ENCODE measurements at regions not wholly inside any gene's neighbourhood (a gene's known extent, or its start where the extent isn't known, plus 50 kb on each side); places are given as distances from the start of the nearest gene placed in this dataset.

DNA sequence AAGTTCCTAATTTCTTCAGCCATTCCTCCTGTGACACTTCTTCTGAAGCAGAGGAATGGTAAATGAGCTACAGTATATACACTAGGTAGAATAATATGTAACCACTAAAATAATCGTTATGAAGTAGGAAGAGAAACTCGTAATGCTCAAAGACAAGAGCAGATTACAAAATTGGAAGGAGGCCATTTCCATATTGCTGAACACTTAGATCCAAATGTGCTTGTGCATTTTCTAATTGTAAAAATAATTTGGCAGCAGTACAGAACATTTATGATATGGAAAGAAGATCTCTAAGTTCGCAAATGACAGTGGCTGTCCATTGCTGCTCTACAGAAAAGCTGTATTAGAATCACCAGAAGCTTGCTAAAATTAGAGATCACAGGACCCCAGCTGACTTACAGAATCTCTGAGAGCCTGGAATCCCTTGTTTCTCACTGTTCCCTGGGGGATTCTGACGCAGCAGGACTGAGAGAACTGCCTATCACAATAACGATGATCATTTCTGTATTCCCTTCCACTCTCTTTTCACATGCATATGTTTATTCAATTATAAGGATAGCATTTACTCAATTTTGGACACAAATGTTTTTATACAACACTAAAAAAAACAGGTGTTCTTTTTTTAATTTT is 242.1 kb downstream of the OMA1 start:
- Histone ChIP-seq H3K4me3 (no peak overlapping the region), H2AFZ (no peak overlapping the region), H3K79me2 (ENCODE audit: insufficient read depth) (no peaks in the 10 kb centered on the region), H3K27ac (no peak overlapping the region), H3K27me3 (replicated peaks; ENCODE audit: insufficient read depth) (0 out of 2 replicates have a peak, but pooled peaks cover 5% of the 10 kb centered on the region), H3K4me2 (ENCODE audit: unreplicated experiment) (no peak overlapping the region), H3K4me1 (ENCODE audit: insufficient read depth) (no peaks in the 10 kb centered on the region), H4K20me1 (ENCODE audit: insufficient read depth) (no peaks in the 10 kb centered on the region), H3K36me3 (ENCODE audit: low read depth) (no peaks in the 10 kb centered on the region), H3K9ac (no peak overlapping the region), H3K9me3 (ENCODE audit: low read depth) (no peaks in the 10 kb centered on the region), H3F3A (ENCODE audit: insufficient read depth) (no peaks in the 10 kb centered on the region), H3K9me2 (ENCODE audit: insufficient read depth) (no peaks in the 10 kb centered on the region)
- TF ChIP-seq EZH2 (IDR thresholded peaks at IDR 0.05; ENCODE audit: insufficient read depth, poor library complexity, severe bottlenecking) (no peak), EZH2phosphoT487 (IDR thresholded peaks at IDR 0.05; ENCODE audit: insufficient read depth, low read depth) (no peak)
- 0 to 2% methylated on average over 5 of the region's 5 CpGs for whole genome bisulfite sequencing, 2 experiments (ENCODE audit: low coverage in 1 of 2, low lambda C conversion rate in 2 of 2, missing lambda C conversion rate in 2 of 2)
- in situ Hi-C loops (cut with MboI), result no loop called here
- DNase-seq, result no peak

DNA sequence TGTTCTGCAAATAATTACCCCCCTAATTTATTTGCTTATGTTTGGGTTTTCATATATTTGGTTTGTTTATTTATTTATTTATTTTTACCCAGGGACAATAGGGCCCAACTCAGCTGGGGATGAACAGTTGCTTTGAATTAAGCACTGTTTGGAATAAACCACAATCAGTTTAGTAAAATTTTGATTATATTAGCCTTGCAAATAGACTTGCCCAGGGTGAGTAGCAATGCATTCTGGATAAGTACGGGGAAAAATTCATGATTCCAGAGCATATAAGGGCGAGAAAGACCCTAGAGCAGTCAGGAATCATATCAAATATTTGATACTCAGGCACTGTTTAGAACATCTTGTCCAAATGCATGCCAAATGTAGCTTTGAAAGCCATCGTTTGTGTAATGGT is 242.7 kb downstream of the OMA1 start:
- no peaks in the 10 kb centered on the region for H4K20me1 ChIP-seq (ENCODE audit: insufficient read depth)
- no peak overlapping the region for H3K4me2 ChIP-seq (ENCODE audit: unreplicated experiment)
- H3K27me3 ChIP-seq (replicated peaks; ENCODE audit: insufficient read depth), result no peaks in the 10 kb centered on the region
- in situ Hi-C loops (cut with MboI), result no loop called here
- H3K9me3 ChIP-seq (ENCODE audit: low read depth), result no peaks in the 10 kb centered on the region
- TF ChIP-seq EZH2phosphoT487 (IDR thresholded peaks at IDR 0.05; ENCODE audit: insufficient read depth, low read depth) (no peak), EZH2 (IDR thresholded peaks at IDR 0.05; ENCODE audit: insufficient read depth, poor library complexity, severe bottlenecking) (no peak)
- no peaks in the 10 kb centered on the region for H3K79me2 ChIP-seq (ENCODE audit: insufficient read depth)
- H3F3A ChIP-seq (ENCODE audit: insufficient read depth), result no peaks in the 10 kb centered on the region
- no peak overlapping the region for H3K4me3 ChIP-seq
- no peak for DNase-seq
- no peaks in the 10 kb centered on the region for H3K36me3 ChIP-seq (ENCODE audit: low read depth)
- no peak overlapping the region for H3K9ac ChIP-seq
- no peak overlapping the region for H3K27ac ChIP-seq
- no peaks in the 10 kb centered on the region for H3K9me2 ChIP-seq (ENCODE audit: insufficient read depth)
- no peak overlapping the region for H2AFZ ChIP-seq
- no peaks in the 10 kb centered on the region for H3K4me1 ChIP-seq (ENCODE audit: insufficient read depth)
- 10 to 11% methylated on average over 3 of the region's 3 CpGs for WGBS, 2 experiments (ENCODE audit: low coverage in 1 of 2, low lambda C conversion rate in 2 of 2, missing lambda C conversion rate in 2 of 2)

DNA sequence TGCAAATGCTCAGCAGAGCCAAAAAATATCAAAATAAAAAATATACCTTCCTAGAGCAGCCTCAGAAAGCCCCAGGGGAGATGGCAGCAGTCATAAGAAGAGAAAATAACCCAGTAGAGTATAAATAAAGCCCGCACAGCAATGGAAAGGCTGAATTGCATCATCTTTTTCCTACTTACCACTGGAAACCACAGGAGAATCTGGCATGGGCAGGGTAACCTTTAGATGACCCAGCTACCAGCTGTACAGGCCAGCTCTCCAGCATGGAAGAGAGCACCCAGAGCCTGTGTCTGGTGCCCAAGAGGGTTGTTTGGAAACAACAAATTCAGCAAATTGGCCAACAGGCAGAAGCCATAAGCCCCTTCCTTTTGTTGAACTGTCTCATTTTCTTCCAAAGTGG is 253.1 kb downstream of the OMA1 start:
- no peak overlapping the region for H3K4me2 ChIP-seq (ENCODE audit: unreplicated experiment)
- DNase-seq, result no peak
- H3K79me2 ChIP-seq (ENCODE audit: insufficient read depth), result no peaks in the 10 kb centered on the region

DNA sequence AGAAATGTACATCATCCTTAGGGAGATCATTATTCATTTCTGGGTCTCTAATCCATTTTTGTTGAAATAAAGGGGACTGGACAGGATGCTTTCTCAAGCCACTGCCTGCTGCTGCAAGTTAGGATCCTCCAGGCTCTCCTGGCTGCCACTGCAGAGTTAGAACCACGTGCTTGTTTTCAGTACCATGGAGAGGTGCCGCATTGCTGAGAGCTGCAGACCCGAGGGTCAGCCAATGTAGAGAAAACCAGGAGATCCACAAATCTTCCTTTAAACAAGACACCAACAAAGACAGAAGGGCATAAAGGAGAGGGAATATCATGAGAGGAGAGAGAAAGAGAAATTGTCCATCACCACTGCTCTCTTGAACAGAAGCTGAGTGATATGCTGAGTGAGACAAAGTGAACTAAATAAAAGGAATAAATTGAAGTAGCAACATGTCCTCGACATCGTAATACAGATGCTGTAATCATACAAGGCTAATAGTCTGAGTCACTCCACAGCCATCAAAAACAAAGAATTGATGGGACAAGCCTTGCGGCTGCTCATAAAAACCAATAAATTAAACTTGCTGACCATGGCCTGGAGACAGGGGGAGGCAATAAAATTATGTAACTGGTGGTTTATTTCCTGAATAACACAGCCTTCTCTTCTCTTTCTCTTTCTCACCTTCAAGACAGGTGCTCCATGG is 255.7 kb downstream of the OMA1 start:
- Histone ChIP-seq H4K20me1 (ENCODE audit: insufficient read depth) (no peaks in the 10 kb centered on the region), H3K4me3 (no peak overlapping the region), H3K27ac (no peak overlapping the region), H3K27me3 (replicated peaks; ENCODE audit: insufficient read depth) (no peaks in the 10 kb centered on the region), H3F3A (ENCODE audit: insufficient read depth) (no peaks in the 10 kb centered on the region), H3K4me2 (ENCODE audit: unreplicated experiment) (no peak overlapping the region), H3K79me2 (ENCODE audit: insufficient read depth) (no peaks in the 10 kb centered on the region), H3K9me3 (ENCODE audit: low read depth) (no peaks in the 10 kb centered on the region), H3K4me1 (ENCODE audit: insufficient read depth) (no peaks in the 10 kb centered on the region), H3K9me2 (ENCODE audit: insufficient read depth) (no peaks in the 10 kb centered on the region), H2AFZ (no peak overlapping the region), H3K36me3 (ENCODE audit: low read depth) (no peaks in the 10 kb centered on the region), H3K9ac (no peak overlapping the region)
- TF ChIP-seq EZH2phosphoT487 (IDR thresholded peaks at IDR 0.05; ENCODE audit: insufficient read depth, low read depth) (no peak), EZH2 (IDR thresholded peaks at IDR 0.05; ENCODE audit: insufficient read depth, poor library complexity, severe bottlenecking) (no peak)
- WGBS, 2 experiments (ENCODE audit: low coverage in 1 of 2, low lambda C conversion rate in 2 of 2, missing lambda C conversion rate in 2 of 2), result 24 to 33% methylated on average over 6 of the region's 6 CpGs
- in situ Hi-C loops (cut with MboI), result no loop called here
- DNase-seq, result peak; percentile 47

More for the DNA sequence above, 253.1 kb downstream of the OMA1 start:
- Histone ChIP-seq H3K9me3 (ENCODE audit: low read depth) (no peaks in the 10 kb centered on the region), H3K4me3 (no peak overlapping the region), H3K9ac (no peak overlapping the region), H3K4me1 (ENCODE audit: insufficient read depth) (no peaks in the 10 kb centered on the region), H4K20me1 (ENCODE audit: insufficient read depth) (no peaks in the 10 kb centered on the region), H3K27ac (no peak overlapping the region), H3K9me2 (ENCODE audit: insufficient read depth) (no peaks in the 10 kb centered on the region), H3F3A (ENCODE audit: insufficient read depth) (no peaks in the 10 kb centered on the region), H2AFZ (no peak overlapping the region), H3K27me3 (replicated peaks; ENCODE audit: insufficient read depth) (no peaks in the 10 kb centered on the region), H3K36me3 (ENCODE audit: low read depth) (no peaks in the 10 kb centered on the region)
- TF ChIP-seq EZH2 (IDR thresholded peaks at IDR 0.05; ENCODE audit: insufficient read depth, poor library complexity, severe bottlenecking) (no peak), EZH2phosphoT487 (IDR thresholded peaks at IDR 0.05; ENCODE audit: insufficient read depth, low read depth) (no peak)
- in situ Hi-C loops (cut with MboI), result no loop called here
- WGBS, 2 experiments (ENCODE audit: low coverage in 1 of 2, low lambda C conversion rate in 2 of 2, missing lambda C conversion rate in 2 of 2), result 21% methylated on average over 1 of the region's 1 CpG
